ENCODE measurements at regions not wholly inside any gene's neighbourhood (a gene's known extent, or its start where the extent isn't known, plus 50 kb on each side); places are given as distances from the start of the nearest gene placed in this dataset.

DNA sequence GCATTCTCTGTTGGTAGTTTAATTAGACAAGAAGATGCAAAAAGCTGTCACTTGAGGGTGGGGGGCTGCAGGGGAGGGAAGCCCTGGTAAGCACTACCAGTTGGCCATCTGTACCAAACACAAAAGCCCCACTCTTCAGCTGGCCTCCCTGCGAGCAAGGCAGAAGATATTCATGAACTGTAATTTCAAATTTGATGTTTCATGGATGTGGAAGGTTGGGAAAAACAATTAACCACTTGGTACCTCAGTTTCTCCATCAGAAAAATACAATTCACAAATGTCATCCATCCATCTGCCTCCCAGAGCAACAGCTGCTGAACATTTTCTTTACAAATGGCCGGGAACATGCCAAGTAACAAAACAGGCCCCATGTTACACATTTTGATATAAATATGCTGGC, 265.3 kb downstream of the HNRNPD start:
- TF ChIP-seq EZH2 (IDR thresholded peaks at IDR 0.05; ENCODE audit: borderline replicate concordance, insufficient read depth, low read depth, low read length, poor library complexity, severe bottlenecking): no peak
- TF ChIP-seq, protein P1, sequence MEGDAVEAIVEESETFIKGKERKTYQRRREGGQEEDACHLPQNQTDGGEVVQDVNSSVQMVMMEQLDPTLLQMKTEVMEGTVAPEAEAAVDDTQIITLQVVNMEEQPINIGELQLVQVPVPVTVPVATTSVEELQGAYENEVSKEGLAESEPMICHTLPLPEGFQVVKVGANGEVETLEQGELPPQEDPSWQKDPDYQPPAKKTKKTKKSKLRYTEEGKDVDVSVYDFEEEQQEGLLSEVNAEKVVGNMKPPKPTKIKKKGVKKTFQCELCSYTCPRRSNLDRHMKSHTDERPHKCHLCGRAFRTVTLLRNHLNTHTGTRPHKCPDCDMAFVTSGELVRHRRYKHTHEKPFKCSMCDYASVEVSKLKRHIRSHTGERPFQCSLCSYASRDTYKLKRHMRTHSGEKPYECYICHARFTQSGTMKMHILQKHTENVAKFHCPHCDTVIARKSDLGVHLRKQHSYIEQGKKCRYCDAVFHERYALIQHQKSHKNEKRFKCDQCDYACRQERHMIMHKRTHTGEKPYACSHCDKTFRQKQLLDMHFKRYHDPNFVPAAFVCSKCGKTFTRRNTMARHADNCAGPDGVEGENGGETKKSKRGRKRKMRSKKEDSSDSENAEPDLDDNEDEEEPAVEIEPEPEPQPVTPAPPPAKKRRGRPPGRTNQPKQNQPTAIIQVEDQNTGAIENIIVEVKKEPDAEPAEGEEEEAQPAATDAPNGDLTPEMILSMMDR (IDR thresholded peaks at IDR 0.05): no peak
